Right lobe of liver (tissue), 6 donors: ENCODE measurements at regions not wholly inside any gene's neighbourhood (a gene's known extent, or its start where the extent isn't known, plus 50 kb on each side); places are given as distances from the start of the nearest gene placed in this dataset.
"Not testable (repeated sequence)": the region's sequence is repeated elsewhere in the genome, so short reads cannot be mapped to it uniquely, and the experiment has no call there.

Experiments used
- ATAC-seq, 4 donors: fragments of 200-7000 bp; cut with Tn5 transposase; one replicate each; pipeline ENCODE4 v1.9.1; 2020; ENCODE audit warnings: mild to moderate bottlenecking in 4 of 4, moderate library complexity in 4 of 4
- DNase-seq, 3 donors: peaks; one replicate each; pipeline ENCODE4 v3.0.0-alpha.2; 2020
- H3K27ac ChIP-seq, 3 donors: fragments of 200-600 bp; one replicate each; pipeline ENCODE4 v1.8.0; 2022
- H3K27me3 ChIP-seq, 2 donors: fragments of 200-600 bp; one replicate each; pipeline ENCODE4 v1.8.0; 2022
- H3K36me3 ChIP-seq, 4 donors: fragments of 200-600 bp; sonication (generic) in 1 of 4; one replicate each; pipeline versions ENCODE4 v1.5.1 to v1.8.0; 2017 to 2022; ENCODE audit warnings: control low read depth in 1 of 4
- H3K4me1 ChIP-seq, 4 donors: fragments of 200-600 bp; sonication (generic) in 1 of 4; one replicate each; pipeline versions ENCODE4 v1.5.1 to v1.8.0; 2017 to 2022; ENCODE audit warnings: control low read depth in 1 of 4
- H3K4me3 ChIP-seq, 3 donors: fragments of 200-600 bp; one replicate each; pipeline ENCODE4 v1.8.0; 2022
- H3K9me3 ChIP-seq, 4 donors: fragments of 200-600 bp; sonication (generic) in 1 of 4; one replicate each; pipeline versions ENCODE4 v1.5.1 to v1.8.0; 2017 to 2022; ENCODE audit warnings: control low read depth in 1 of 4
- CTCF ChIP-seq, 4 donors: fragments of 200-600 bp in 3 of 4; fragments of 450-650 bp in 1 of 4; IDR thresholded peaks; one replicate each; pipeline versions ENCODE4 v1.5.1 to v1.8.0; 2016 to 2022; ENCODE audit warnings: antibody characterized with exemption in 4 of 4, mild to moderate bottlenecking in 2 of 4
- POLR2A ChIP-seq: fragments of 450-650 bp; IDR thresholded peaks from one replicate; pipeline ENCODE4 v1.6.1; 2017; ENCODE audit warnings: antibody characterized with exemption, mild to moderate bottlenecking
- WGBS: methylation state at CpG from one replicate; pipeline ENCODE4 v1.1.6; 2018; ENCODE audit warnings: low coverage, low lambda C conversion rate; ENCODE audit not compliant: insufficient coverage; ENCODE audit errors: missing lambda C conversion rate; 5-methylcytosine and 5-hydroxymethylcytosine counted together
- intact Hi-C, 2 donors: fragments of 100-400 bp; cut with DNase I; formaldehyde crosslinking; loops; one replicate each; pipeline versions ENCODE4 v1.11.2 to v1.14.1; 2022
- donor health status: DM: no; HTN: yes; CAD: no.
- donor health status: DM: no; HTN: no; CAD: no.
- donor health status: DM: no; HTN: no; CAD: no.
- donor health status: DM: no; HTN: yes; CAD: no.
- donor health status: DM: no; HTN: yes; CAD: no.

DNA sequence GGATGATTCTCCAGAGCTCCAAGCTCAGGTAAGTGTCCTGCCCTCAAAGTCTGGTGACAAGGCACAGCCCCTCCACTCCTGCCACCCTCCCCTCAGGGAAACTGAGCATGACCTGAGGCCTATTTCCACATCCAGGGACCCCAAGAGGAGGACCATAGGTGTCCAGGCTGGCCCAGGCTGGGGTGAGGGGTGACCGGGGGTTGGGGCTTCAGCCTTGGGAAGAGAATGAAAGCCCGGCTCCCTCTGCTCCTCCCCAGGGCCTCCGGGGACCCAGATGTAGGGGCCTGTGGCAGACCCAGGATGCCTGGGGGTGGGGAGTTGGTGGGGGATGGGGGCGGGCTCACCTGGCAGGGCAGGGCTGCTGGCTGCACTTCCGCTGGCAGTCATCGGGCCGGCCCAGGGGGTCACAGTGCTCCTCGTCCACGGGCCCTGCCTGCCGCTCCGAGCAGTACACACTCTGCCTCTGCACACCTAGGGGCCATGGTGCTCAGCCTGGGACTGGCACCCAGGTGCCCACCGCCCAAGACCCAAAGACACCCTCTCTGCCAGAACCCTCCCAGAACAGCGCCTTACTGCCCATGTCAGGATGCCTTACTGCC, 116.5 kb upstream of the AKAP13 start:
- H3K9me3 ChIP-seq, H3K27ac ChIP-seq, intact Hi-C loops, H3K4me3 ChIP-seq, H3K4me1 ChIP-seq, H3K36me3 ChIP-seq, ATAC-seq, DNase-seq, H3K27me3 ChIP-seq: not testable (repeated sequence)
- no CpG with 5 or more reads among the region's 13 CpGs for WGBS

- ATAC-seq: not testable (repeated sequence)
Observed at GRCh38 chr15:85264614-85265190, 115.7 kb upstream of the AKAP13 start.

DNA sequence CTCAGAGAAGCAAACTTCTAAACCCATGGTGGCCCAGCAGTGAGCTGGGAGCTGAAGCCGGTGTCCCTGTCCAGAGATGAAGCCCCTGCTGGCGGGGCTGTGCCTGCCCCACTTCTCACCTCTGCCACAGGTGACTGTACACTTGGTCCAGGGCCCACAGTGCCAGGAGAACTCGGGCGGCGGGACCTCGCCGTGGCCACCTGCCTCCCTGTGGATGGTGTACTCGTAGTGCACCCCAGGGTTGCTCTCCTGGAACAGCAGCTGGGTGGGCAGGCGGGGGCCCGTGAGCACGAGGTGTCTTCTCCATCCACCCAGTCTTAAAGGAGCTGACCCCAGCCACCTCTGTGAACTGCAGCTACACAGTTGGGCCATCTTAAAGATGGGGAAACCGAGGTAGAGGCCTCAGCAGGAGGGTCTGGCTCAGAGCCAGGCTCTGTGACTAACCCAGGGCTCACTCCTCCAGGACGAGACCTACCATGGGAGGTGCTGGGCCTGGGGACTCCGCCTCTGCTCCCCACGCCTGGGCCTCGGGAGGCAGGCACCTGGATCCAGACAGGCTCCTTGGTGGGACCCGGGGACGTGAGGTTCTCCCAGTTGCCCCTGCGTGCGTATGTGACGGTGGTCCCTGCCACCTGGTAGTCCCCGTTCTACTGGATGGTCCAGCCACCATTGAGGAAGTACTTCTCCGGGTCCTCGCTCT, 113.1 kb upstream of the AKAP13 start:
- H3K4me1 ChIP-seq, DNase-seq, H3K36me3 ChIP-seq, H3K9me3 ChIP-seq, intact Hi-C loops, H3K27ac ChIP-seq, H3K27me3 ChIP-seq, H3K4me3 ChIP-seq: not testable (repeated sequence)
- WGBS: no CpG with 5 or more reads among the region's 24 CpGs
- peak in 1 of 4 donors; percentile 21 for ATAC-seq

More at GRCh38 chr15:85264614-85265190, 115.7 kb upstream of the AKAP13 start:
- DNase-seq, H3K27ac ChIP-seq, H3K4me1 ChIP-seq, H3K9me3 ChIP-seq, intact Hi-C loops, H3K27me3 ChIP-seq, H3K36me3 ChIP-seq, H3K4me3 ChIP-seq: not testable (repeated sequence)
- 59% methylated on average over 4 of the region's 14 CpGs for WGBS

DNA sequence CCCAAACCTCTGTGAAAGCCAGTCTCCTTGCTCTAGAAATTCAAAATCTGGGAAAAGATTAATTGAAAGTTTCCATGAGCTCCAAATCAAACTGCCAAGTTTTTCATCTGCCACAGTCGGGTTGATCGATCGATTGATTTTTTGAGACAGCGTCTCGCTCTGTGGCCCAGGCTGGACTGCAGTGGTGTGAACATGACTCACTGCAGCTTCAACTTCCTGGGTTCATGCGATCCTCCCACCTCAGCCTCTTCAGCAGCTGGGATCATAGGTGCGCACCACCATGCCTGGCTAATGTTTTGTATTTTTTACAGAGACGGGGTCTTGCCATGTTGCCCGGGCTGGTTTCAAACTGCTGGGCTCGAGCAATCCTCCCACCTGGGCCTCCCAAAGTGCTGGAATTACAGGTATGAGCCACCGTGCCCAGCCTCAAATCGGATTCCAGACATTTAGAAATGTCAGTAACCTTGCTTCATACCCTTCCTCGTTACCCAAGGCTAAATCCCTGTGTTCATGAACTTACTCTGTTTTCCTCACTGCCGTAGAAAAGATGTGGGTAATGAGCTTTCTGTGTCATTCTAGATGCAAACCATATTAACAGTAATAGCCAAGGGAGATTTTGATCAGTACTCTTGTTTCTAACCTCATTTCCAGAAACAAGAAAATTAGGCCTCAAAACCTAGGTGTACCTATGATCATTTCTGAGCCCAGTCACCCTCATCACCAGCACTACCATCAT, 105.9 kb upstream of the AKAP13 start:
- WGBS: 72% methylated on average over 14 of the region's 14 CpGs
- H3K36me3 ChIP-seq: no peaks in the 10 kb centered on the region
- intact Hi-C loops: no loop called here
- no peak overlapping the region for H3K27ac ChIP-seq
- no peaks in the 10 kb centered on the region for H3K27me3 ChIP-seq
- no peak for DNase-seq
- no peaks in the 10 kb centered on the region for H3K4me1 ChIP-seq
- peak in 1 of 4 donors; percentile 31 for ATAC-seq
- H3K4me3 ChIP-seq: no peak overlapping the region
- no peaks in the 10 kb centered on the region for H3K9me3 ChIP-seq
- TF ChIP-seq CTCF (IDR thresholded peaks at IDR 0.05) (no peak), POLR2A (no peak)

DNA sequence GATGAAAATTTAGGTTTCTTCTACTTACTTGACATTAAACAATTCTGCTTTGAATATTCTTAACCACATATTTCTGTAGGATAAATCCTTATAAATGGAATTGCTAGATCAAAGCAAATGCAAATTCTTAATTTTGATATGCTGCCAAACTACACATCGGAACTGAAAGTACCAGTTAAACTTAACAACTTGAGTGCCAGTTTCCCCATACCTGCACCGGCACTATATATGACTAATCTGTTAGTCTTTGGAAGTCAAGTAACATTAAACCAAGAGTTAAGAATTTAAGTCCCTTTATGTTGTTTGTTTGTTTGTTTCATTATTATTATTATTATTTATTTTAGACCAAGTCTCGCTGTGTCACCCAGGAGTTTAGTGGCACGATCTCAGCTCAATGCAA, 103.9 kb upstream of the AKAP13 start:
- no peak for ATAC-seq

More for the DNA sequence above, 103.9 kb upstream of the AKAP13 start:
- Histone ChIP-seq H3K27ac (no peak overlapping the region), H3K4me1 (no peaks in the 10 kb centered on the region), H3K4me3 (no peak overlapping the region), H3K27me3 (no peaks in the 10 kb centered on the region), H3K9me3 (no peaks in the 10 kb centered on the region), H3K36me3 (no peaks in the 10 kb centered on the region)
- whole genome bisulfite sequencing: 60% methylated on average over 4 of the region's 4 CpGs
- DNase-seq: no peak
- no peak for TF ChIP-seq CTCF (IDR thresholded peaks at IDR 0.05)
- TF ChIP-seq POLR2A: no peak
- intact Hi-C loops: no loop called here
